ENCODE measurements at regions not wholly inside any gene's neighbourhood (a gene's known extent, or its start where the extent isn't known, plus 50 kb on each side); places are given as distances from the start of the nearest gene placed in this dataset.

- TF ChIP-seq CTCF (IDR thresholded peaks at IDR 0.05; ENCODE audit: borderline replicate concordance, extremely low read depth, low read length, poor library complexity, severe bottlenecking) (no peak), EZH2 (IDR thresholded peaks at IDR 0.05; ENCODE audit: borderline replicate concordance, low read depth, low read length, severe bottlenecking) (no peak)
These were observed 1064.6 kb downstream of the TUSC7 start for GRCh38 chr3:117774130-117774529.
